NCI-H510A (cell line): ENCODE measurements at regions not wholly inside any gene's neighbourhood (a gene's known extent, or its start where the extent isn't known, plus 50 kb on each side); places are given as distances from the start of the nearest gene placed in this dataset.
"Not testable (repeated sequence)": the region's sequence is repeated elsewhere in the genome, so short reads cannot be mapped to it uniquely, and the experiment has no call there.

Experiments
- DNase-seq: peaks from one replicate; lab custom pipeline; 2025; lab: John Stamatoyannopoulos, UW

- no peak for DNase-seq
These were observed 177.2 kb upstream of the OR13F1 start for GRCh38 chr9:104326912-104327311.

- DNase-seq, result no peak
These were observed 174.8 kb upstream of the OR13F1 start for GRCh38 chr9:104329245-104329644.

- DNase-seq, result no peak
These were observed 173.2 kb upstream of the OR13F1 start for GRCh38 chr9:104330841-104331240.

- DNase-seq, result no peak
These were observed 169.5 kb upstream of the OR13F1 start for GRCh38 chr9:104334549-104334948.

GRCh38 chr9:104339692-104340091, 164.4 kb upstream of the OR13F1 start:
- no peak for DNase-seq

GRCh38 chr9:104342552-104342951, 161.5 kb upstream of the OR13F1 start:
- DNase-seq, result no peak

GRCh38 chr9:104345061-104345460, 159.0 kb upstream of the OR13F1 start:
- DNase-seq, result no peak

- DNase-seq, result no peak
These were observed 153.5 kb upstream of the OR13F1 start for GRCh38 chr9:104350541-104350940.

- no peak for DNase-seq
These were observed 152.3 kb upstream of the OR13F1 start for GRCh38 chr9:104351726-104352125.

- no peak for DNase-seq
These were observed 142.9 kb upstream of the OR13F1 start for GRCh38 chr9:104361207-104361606.

- no peak for DNase-seq
These were observed 141.1 kb upstream of the OR13F1 start for GRCh38 chr9:104362912-104363472.

- no peak for DNase-seq
These were observed 136.6 kb upstream of the OR13F1 start for GRCh38 chr9:104367507-104367906.

- not testable (repeated sequence) for DNase-seq
These were observed 135.7 kb upstream of the OR13F1 start for GRCh38 chr9:104368318-104368717.

GRCh38 chr9:104374711-104375110, 129.4 kb upstream of the OR13F1 start:
- no peak for DNase-seq

GRCh38 chr9:104386013-104386412, 118.0 kb upstream of the OR13F1 start:
- DNase-seq, result no peak

- peak; percentile 25 for DNase-seq
These were observed 117.5 kb upstream of the OR13F1 start for GRCh38 chr9:104386425-104387069.

- DNase-seq, result no peak
These were observed 116.0 kb upstream of the OR13F1 start for GRCh38 chr9:104388071-104388470.

- no peak for DNase-seq
These were observed 114.7 kb upstream of the OR13F1 start for GRCh38 chr9:104389341-104389740.

- not testable (repeated sequence) for DNase-seq
These were observed 109.2 kb upstream of the OR13F1 start for GRCh38 chr9:104394901-104395300.

- DNase-seq, result no peak
These were observed 91.8 kb upstream of the OR13F1 start for GRCh38 chr9:104412238-104412637.

GRCh38 chr9:104416470-104416869, 87.6 kb upstream of the OR13F1 start:
- no peak for DNase-seq

GRCh38 chr9:104417296-104417695, 86.8 kb upstream of the OR13F1 start:
- DNase-seq, result no peak

GRCh38 chr9:104429031-104429546, 75.0 kb upstream of the OR13F1 start:
- no peak for DNase-seq

- DNase-seq, result no peak
These were observed 69.0 kb upstream of the OR13F1 start for GRCh38 chr9:104435059-104435458.
